ENCODE measurements at regions not wholly inside any gene's neighbourhood (a gene's known extent, or its start where the extent isn't known, plus 50 kb on each side); places are given as distances from the start of the nearest gene placed in this dataset.

GRCh38 chr11:32290783-32291182 lies 144.6 kb downstream of the WT1 start:
- no peaks in the 10 kb centered on the region for H3K9me3 ChIP-seq (replicated peaks in 1 of 2; ENCODE audit: control insufficient read depth in 1 of 2, insufficient read depth in 1 of 2, low read length in 2 of 2)
- intact Hi-C loops (cut with micrococcal nuclease): no loop called here
- H3K4me1 ChIP-seq (ENCODE audit: control insufficient read depth in 1 of 2, insufficient read depth in 2 of 2, low read length in 2 of 2): no peaks in the 10 kb centered on the region
- H2AFZ ChIP-seq (ENCODE audit: insufficient read depth, low read depth, low read length, poor library complexity, severe bottlenecking): no peak overlapping the region
- no peak overlapping the region for H3K9ac ChIP-seq (ENCODE audit: insufficient read depth, low read length, poor library complexity, severe bottlenecking)
- Mint-ChIP-seq H3K36me3 (no peaks in the 10 kb centered on the region), H3K27ac (peak overlapping the region in 1 of 7 donors; percentile 36), H3K4me3 (no peak overlapping the region), H3K27me3 (ENCODE audit: low read depth in 3 of 3) (peaks cover 0 to 5% (median 2%) of the 10 kb centered on the region in 3 donors), H3K9me3 (peaks cover 0 to 6% (median 2%) of the 10 kb centered on the region in 7 donors), H3K4me1 (peaks cover 5% of the 10 kb centered on the region)
- no peak overlapping the region for H3K27ac ChIP-seq (ENCODE audit: low read depth in 1 of 2, low read length in 2 of 2)
- TF ChIP-seq CTCF (IDR thresholded peaks at IDR 0.05): no peak
- no peak overlapping the region for H3K4me3 ChIP-seq (replicated peaks in 1 of 3; ENCODE audit: low read depth in 2 of 3, low read length in 3 of 3)
- H3K36me3 ChIP-seq (replicated peaks in 1 of 2; ENCODE audit: control insufficient read depth in 1 of 2, insufficient read depth in 2 of 2, low read length in 2 of 2): no peaks in the 10 kb centered on the region
- H4K20me1 ChIP-seq (ENCODE audit: insufficient read depth, low read length): no peaks in the 10 kb centered on the region
- no peak overlapping the region for H3K4me2 ChIP-seq (replicated peaks; ENCODE audit: extremely low read depth, low read length, poor library complexity, severe bottlenecking)
- DNase-seq: no peak
- no peaks in the 10 kb centered on the region for H3K27me3 ChIP-seq (ENCODE audit: control insufficient read depth in 2 of 2, insufficient read depth in 2 of 2, low read length in 2 of 2)
- no peaks in the 10 kb centered on the region for H3K79me2 ChIP-seq (ENCODE audit: insufficient read depth, low read length)
- WGBS (ENCODE audit: insufficient coverage): 84% methylated on average over 3 of the region's 3 CpGs

- Histone ChIP-seq H3K27ac (ENCODE audit: low read depth in 1 of 2, low read length in 2 of 2) (no peak overlapping the region), H3K36me3 (replicated peaks in 1 of 2; ENCODE audit: control insufficient read depth in 1 of 2, insufficient read depth in 2 of 2, low read length in 2 of 2) (no peaks in the 10 kb centered on the region), H3K79me2 (ENCODE audit: insufficient read depth, low read length) (no peaks in the 10 kb centered on the region), H3K9me3 (replicated peaks in 1 of 2; ENCODE audit: control insufficient read depth in 1 of 2, insufficient read depth in 1 of 2, low read length in 2 of 2) (no peaks in the 10 kb centered on the region), H3K9ac (ENCODE audit: insufficient read depth, low read length, poor library complexity, severe bottlenecking) (no peak overlapping the region), H2AFZ (ENCODE audit: insufficient read depth, low read depth, low read length, poor library complexity, severe bottlenecking) (no peak overlapping the region), H3K4me1 (ENCODE audit: control insufficient read depth in 1 of 2, insufficient read depth in 2 of 2, low read length in 2 of 2) (no peaks in the 10 kb centered on the region), H3K4me2 (replicated peaks; ENCODE audit: extremely low read depth, low read length, poor library complexity, severe bottlenecking) (no peak overlapping the region), H4K20me1 (ENCODE audit: insufficient read depth, low read length) (no peaks in the 10 kb centered on the region), H3K27me3 (ENCODE audit: control insufficient read depth in 2 of 2, insufficient read depth in 2 of 2, low read length in 2 of 2) (no peaks in the 10 kb centered on the region), H3K4me3 (replicated peaks in 1 of 3; ENCODE audit: low read depth in 2 of 3, low read length in 3 of 3) (no peak overlapping the region)
- H3K27me3 Mint-ChIP-seq (ENCODE audit: low read depth in 3 of 3): peaks cover 0 to 4% (median 2%) of the 10 kb centered on the region in 3 donors
- H3K36me3 Mint-ChIP-seq: no peaks in the 10 kb centered on the region
- H3K4me3 Mint-ChIP-seq: no peak overlapping the region
- WGBS (ENCODE audit: insufficient coverage): no CpG with 5 or more reads among the region's 4 CpGs
- H3K4me1 Mint-ChIP-seq: peaks cover 2% of the 10 kb centered on the region
- intact Hi-C loops (cut with micrococcal nuclease): no loop called here
- peak; percentile 24 for TF ChIP-seq CTCF (IDR thresholded peaks at IDR 0.05)
- H3K9me3 Mint-ChIP-seq: peaks cover 2 to 13% (median 3%) of the 10 kb centered on the region in 7 donors
- no peak overlapping the region for H3K27ac Mint-ChIP-seq
- no peak for DNase-seq
Measured at GRCh38 chr11:32297611-32298011, 137.7 kb downstream of the WT1 start.
